ENCODE measurements at regions not wholly inside any gene's neighbourhood (a gene's known extent, or its start where the extent isn't known, plus 50 kb on each side); places are given as distances from the start of the nearest gene placed in this dataset.
A peak's percentile ranks its signal among the peaks of the same experiment; 100 is the strongest.

- no peaks in the 10 kb centered on the region for H3K4me1 ChIP-seq
- no peaks in the 10 kb centered on the region for H3K36me3 ChIP-seq
- TF ChIP-seq CTCF (IDR thresholded peaks at IDR 0.05) (no peak), POLR2A (IDR thresholded peaks at IDR 0.05) (no peak)
- H3K4me3 ChIP-seq = no peak overlapping the region
- no peaks in the 10 kb centered on the region for H3K9me3 ChIP-seq
- WGBS (ENCODE audit: insufficient coverage, low coverage, low lambda C conversion rate, missing lambda C conversion rate) = 21% methylated on average over 11 of the region's 14 CpGs
- peak; percentile 62 to 94 (median 78) for ATAC-seq
- DNase-seq = no peak
- no peak overlapping the region for H3K27ac ChIP-seq
- no peaks in the 10 kb centered on the region for H3K27me3 ChIP-seq
- intact Hi-C loops (cut with DNase I) = no loop called here
Measured at GRCh38 chr2:215619022-215619958, 183.4 kb upstream of the FN1 start.

- no peaks in the 10 kb centered on the region for H3K27me3 ChIP-seq
- intact Hi-C loops (cut with DNase I) = no loop called here
- H3K9me3 ChIP-seq = no peaks in the 10 kb centered on the region
- no peak overlapping the region for H3K4me3 ChIP-seq
- WGBS (ENCODE audit: insufficient coverage, low coverage, low lambda C conversion rate, missing lambda C conversion rate) = 75% methylated on average over 1 of the region's 1 CpG
- TF ChIP-seq POLR2A (IDR thresholded peaks at IDR 0.05) (no peak), CTCF (IDR thresholded peaks at IDR 0.05) (no peak)
- ATAC-seq (no peak), DNase-seq (no peak)
- no peaks in the 10 kb centered on the region for H3K4me1 ChIP-seq
- no peak overlapping the region for H3K27ac ChIP-seq
- H3K36me3 ChIP-seq = no peaks in the 10 kb centered on the region
Measured at GRCh38 chr2:215618145-215618544, 182.3 kb upstream of the FN1 start.

GRCh38 chr2:215617060-215617824 lies 181.4 kb upstream of the FN1 start:
- no peaks in the 10 kb centered on the region for H3K36me3 ChIP-seq
- DNase-seq (no peak), ATAC-seq (no peak)
- H3K9me3 ChIP-seq = no peaks in the 10 kb centered on the region
- no peaks in the 10 kb centered on the region for H3K27me3 ChIP-seq
- intact Hi-C loops (cut with DNase I) = no loop called here
- H3K27ac ChIP-seq = no peak overlapping the region
- TF ChIP-seq POLR2A (IDR thresholded peaks at IDR 0.05) (no peak), CTCF (IDR thresholded peaks at IDR 0.05) (no peak)
- WGBS (ENCODE audit: insufficient coverage, low coverage, low lambda C conversion rate, missing lambda C conversion rate) = 43% methylated on average over 4 of the region's 4 CpGs
- H3K4me1 ChIP-seq = no peaks in the 10 kb centered on the region
- H3K4me3 ChIP-seq = no peak overlapping the region

GRCh38 chr2:215615803-215616174 lies 179.9 kb upstream of the FN1 start:
- intact Hi-C loops (cut with DNase I) = no loop called here
- TF ChIP-seq POLR2A (IDR thresholded peaks at IDR 0.05) = no peak
- ATAC-seq = no peak

More at GRCh38 chr2:215615803-215616174, 179.9 kb upstream of the FN1 start:
- no peak overlapping the region for H3K27ac ChIP-seq
- H3K4me1 ChIP-seq = no peaks in the 10 kb centered on the region
- DNase-seq = no peak
- H3K27me3 ChIP-seq = no peaks in the 10 kb centered on the region
- no peaks in the 10 kb centered on the region for H3K9me3 ChIP-seq
- WGBS (ENCODE audit: insufficient coverage, low coverage, low lambda C conversion rate, missing lambda C conversion rate) = 50% methylated on average over 3 of the region's 3 CpGs
- no peaks in the 10 kb centered on the region for H3K36me3 ChIP-seq
- H3K4me3 ChIP-seq = no peak overlapping the region

Data from right lobe of liver (tissue), 6 donors.